Natural killer cell (primary cell): ENCODE measurements at regions not wholly inside any gene's neighbourhood (a gene's known extent, or its start where the extent isn't known, plus 50 kb on each side); places are given as distances from the start of the nearest gene placed in this dataset.

ENCODE experiments used
- ATAC-seq, 3 donors: fragments of 150-1000 bp in 2 of 3; fragments of 200-7000 bp in 1 of 3; cut with Tn5 transposase; 1 replicate in 1 of 3; 2 replicates in 2 of 3; pipeline ENCODE4 v1.10.0; 2021; ENCODE audit warnings: mild to moderate bottlenecking in 2 of 3, moderate library complexity in 2 of 3
- DNase-seq, 2 donors: peaks; one replicate each; pipeline versions ENCODE4 v3.0.0 to v3.0.0-alpha.2; 2013 to 2021; ENCODE audit warnings: mixed read lengths in 1 of 2
- H3K27ac ChIP-seq: one replicate; pipeline ENCODE4 v1.5.1; 2013; ENCODE audit warnings: mild to moderate bottlenecking, low read length
- H3K27me3 ChIP-seq: one replicate; pipeline ENCODE4 v1.6.1; 2013; ENCODE audit warnings: low read length; ENCODE audit not compliant: control insufficient read depth, insufficient read depth
- H3K36me3 ChIP-seq: one replicate; pipeline ENCODE4 v1.6.1; 2013; ENCODE audit warnings: low read length; ENCODE audit not compliant: control insufficient read depth, insufficient read depth
- H3K4me1 ChIP-seq: one replicate; pipeline ENCODE4 v1.6.1; 2013; ENCODE audit warnings: low read length; ENCODE audit not compliant: control insufficient read depth, insufficient read depth
- H3K4me3 ChIP-seq: one replicate; pipeline ENCODE4 v1.5.1; 2013; ENCODE audit warnings: low read length
- H3K9me3 ChIP-seq: one replicate; pipeline ENCODE4 v1.6.1; 2013; ENCODE audit warnings: low read length; ENCODE audit not compliant: control insufficient read depth, insufficient read depth
- H3K27ac Mint-ChIP-seq, 2 donors: one replicate each; pipeline ENCODE4 v1.8.0; 2022; ENCODE audit warnings: mild to moderate bottlenecking in 2 of 2, mixed read lengths in 2 of 2, moderate library complexity in 1 of 2
- H3K27me3 Mint-ChIP-seq, 2 donors: one replicate each; pipeline ENCODE4 v1.8.0; 2022; ENCODE audit warnings: low read depth in 2 of 2, mixed read lengths in 2 of 2
- H3K36me3 Mint-ChIP-seq: one replicate; pipeline ENCODE4 v1.8.0; 2022; ENCODE audit warnings: mixed read lengths
- H3K4me1 Mint-ChIP-seq, 2 donors: one replicate each; pipeline ENCODE4 v1.8.0; 2022; ENCODE audit warnings: mixed read lengths in 2 of 2
- H3K4me3 Mint-ChIP-seq: one replicate; pipeline ENCODE4 v1.8.0; 2022; ENCODE audit warnings: mild to moderate bottlenecking, moderate library complexity, mixed read lengths
- H3K9me3 Mint-ChIP-seq, 2 donors: one replicate each; pipeline ENCODE4 v1.8.0; 2022; ENCODE audit warnings: mixed read lengths in 2 of 2
- WGBS: methylation state at CpG from one replicate; pipeline ENCODE4 v1.1.7; 2013; ENCODE audit warnings: missing lambda C conversion rate; ENCODE audit not compliant: insufficient coverage; 5-methylcytosine and 5-hydroxymethylcytosine counted together
- intact Hi-C: fragments of 100-400 bp; cut with micrococcal nuclease; formaldehyde crosslinking; loops from one replicate; pipeline ENCODE4 v1.14.2; 2022
- TF ChIP-seq, protein P1 (sequence below): fragments of 200-600 bp; IDR thresholded peaks from one replicate; pipeline ENCODE4 v1.8.0; 2022; ENCODE audit warnings: antibody characterized with exemption

DNA sequence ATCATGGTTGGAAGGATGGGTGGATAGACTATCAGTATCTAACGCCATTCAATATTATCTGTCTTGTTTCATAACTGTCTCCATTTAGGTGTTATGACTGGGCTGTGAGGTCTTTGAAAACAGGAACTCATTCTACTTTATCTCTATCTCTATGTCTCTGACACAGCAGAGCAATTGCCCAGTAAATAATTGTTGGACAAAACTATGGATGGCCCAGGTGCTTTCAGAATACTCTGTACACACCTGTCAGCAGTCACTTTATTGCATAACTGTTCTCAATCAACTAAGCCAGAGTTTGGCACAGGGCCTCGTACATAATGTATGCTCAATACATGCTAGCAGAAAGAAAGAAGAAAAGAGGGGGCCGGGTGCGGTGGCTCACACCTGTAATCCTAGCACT is 210.3 kb downstream of the OPA1 start:
- Histone ChIP-seq H3K27me3 (no peaks in the 10 kb centered on the region), H3K4me1 (no peaks in the 10 kb centered on the region), H3K9me3 (no peaks in the 10 kb centered on the region), H3K27ac (no peak overlapping the region), H3K4me3 (no peak overlapping the region), H3K36me3 (no peaks in the 10 kb centered on the region)
- Mint-ChIP-seq H3K4me3 (no peak overlapping the region), H3K27ac (no peak overlapping the region), H3K9me3 (no peaks in the 10 kb centered on the region), H3K4me1 (no peaks in the 10 kb centered on the region), H3K27me3 (peaks cover 6 to 11% of the 10 kb centered on the region in 2 donors), H3K36me3 (no peaks in the 10 kb centered on the region)
- TF ChIP-seq, protein P1, sequence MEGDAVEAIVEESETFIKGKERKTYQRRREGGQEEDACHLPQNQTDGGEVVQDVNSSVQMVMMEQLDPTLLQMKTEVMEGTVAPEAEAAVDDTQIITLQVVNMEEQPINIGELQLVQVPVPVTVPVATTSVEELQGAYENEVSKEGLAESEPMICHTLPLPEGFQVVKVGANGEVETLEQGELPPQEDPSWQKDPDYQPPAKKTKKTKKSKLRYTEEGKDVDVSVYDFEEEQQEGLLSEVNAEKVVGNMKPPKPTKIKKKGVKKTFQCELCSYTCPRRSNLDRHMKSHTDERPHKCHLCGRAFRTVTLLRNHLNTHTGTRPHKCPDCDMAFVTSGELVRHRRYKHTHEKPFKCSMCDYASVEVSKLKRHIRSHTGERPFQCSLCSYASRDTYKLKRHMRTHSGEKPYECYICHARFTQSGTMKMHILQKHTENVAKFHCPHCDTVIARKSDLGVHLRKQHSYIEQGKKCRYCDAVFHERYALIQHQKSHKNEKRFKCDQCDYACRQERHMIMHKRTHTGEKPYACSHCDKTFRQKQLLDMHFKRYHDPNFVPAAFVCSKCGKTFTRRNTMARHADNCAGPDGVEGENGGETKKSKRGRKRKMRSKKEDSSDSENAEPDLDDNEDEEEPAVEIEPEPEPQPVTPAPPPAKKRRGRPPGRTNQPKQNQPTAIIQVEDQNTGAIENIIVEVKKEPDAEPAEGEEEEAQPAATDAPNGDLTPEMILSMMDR: no peak
- intact Hi-C loops: no loop called here
- ATAC-seq (no peak), DNase-seq (no peak)
- 82% methylated on average over 2 of the region's 4 CpGs for WGBS

DNA sequence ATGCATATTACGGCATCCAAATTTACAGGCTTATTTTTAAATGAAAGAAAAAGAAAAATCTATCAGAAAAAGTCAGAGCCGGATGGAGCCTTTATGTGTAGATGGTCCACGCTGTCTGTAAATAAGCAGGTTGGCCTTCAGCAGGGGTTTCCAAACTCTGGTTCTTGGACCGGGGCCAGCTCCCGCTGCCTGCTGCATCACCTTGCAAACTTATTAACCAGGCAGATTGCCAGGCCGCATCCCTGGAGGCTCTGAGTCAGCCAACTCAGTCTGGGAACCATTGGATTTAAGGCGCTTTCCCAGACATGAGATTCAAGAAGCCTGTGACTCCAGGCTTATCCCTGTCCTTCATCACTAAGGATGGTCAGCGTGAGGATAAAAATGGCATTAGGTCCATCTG is 212.4 kb downstream of the OPA1 start:
- H3K4me3 ChIP-seq: no peak overlapping the region
- H3K27me3 ChIP-seq: no peaks in the 10 kb centered on the region
- no peak for DNase-seq
- H3K36me3 Mint-ChIP-seq: no peaks in the 10 kb centered on the region
- no peaks in the 10 kb centered on the region for H3K9me3 ChIP-seq
- H3K4me1 Mint-ChIP-seq: no peaks in the 10 kb centered on the region
- WGBS: 94% methylated on average over 7 of the region's 8 CpGs
- no peak overlapping the region for H3K4me3 Mint-ChIP-seq
- H3K36me3 ChIP-seq: no peaks in the 10 kb centered on the region
- no peak overlapping the region for H3K27ac ChIP-seq
- ATAC-seq: no peak
- no peaks in the 10 kb centered on the region for H3K9me3 Mint-ChIP-seq
- H3K4me1 ChIP-seq: no peaks in the 10 kb centered on the region
- intact Hi-C loops: no loop called here
- peaks cover 11 to 18% of the 10 kb centered on the region in 2 donors for H3K27me3 Mint-ChIP-seq
- no peak overlapping the region for H3K27ac Mint-ChIP-seq
- TF ChIP-seq, protein P1: no peak

GRCh38 chr3:193808317-193808716 is 215.3 kb downstream of the OPA1 start:
- H3K4me3 Mint-ChIP-seq: no peak overlapping the region
- Histone ChIP-seq H3K9me3 (no peaks in the 10 kb centered on the region), H3K27ac (no peak overlapping the region), H3K4me3 (no peak overlapping the region), H3K27me3 (no peaks in the 10 kb centered on the region), H3K36me3 (no peaks in the 10 kb centered on the region), H3K4me1 (no peaks in the 10 kb centered on the region)
- WGBS: 94% methylated on average over 8 of the region's 8 CpGs
- DNase-seq: no peak
- no peaks in the 10 kb centered on the region for H3K9me3 Mint-ChIP-seq
- H3K36me3 Mint-ChIP-seq: no peaks in the 10 kb centered on the region
- H3K27me3 Mint-ChIP-seq: peaks cover 1 to 18% of the 10 kb centered on the region in 2 donors
- no peaks in the 10 kb centered on the region for H3K4me1 Mint-ChIP-seq
- TF ChIP-seq, protein P1: no peak
- ATAC-seq: no peak
- intact Hi-C loops: no loop called here
- H3K27ac Mint-ChIP-seq: no peak overlapping the region

DNA sequence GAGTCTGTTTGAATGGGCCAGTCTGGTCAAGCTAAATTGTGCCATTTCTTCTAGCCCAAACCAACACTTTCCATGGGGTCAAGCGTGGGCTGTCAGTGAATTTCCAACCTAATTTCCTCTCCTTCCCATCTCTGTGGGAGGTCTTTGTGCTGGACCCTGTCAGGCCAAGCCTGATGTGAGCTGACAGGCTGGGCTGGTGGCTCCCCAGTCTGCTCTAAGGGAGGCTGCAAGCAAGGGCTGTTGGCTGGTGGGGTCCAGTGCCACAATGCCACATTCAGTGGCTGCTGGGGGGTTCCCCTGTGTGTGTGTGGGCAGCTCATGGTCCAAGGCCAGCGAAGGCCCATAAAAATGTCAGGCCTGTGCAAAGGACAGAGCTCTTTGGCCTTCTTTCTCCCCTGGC is 216.1 kb downstream of the OPA1 start:
- Histone ChIP-seq H3K9me3 (no peaks in the 10 kb centered on the region), H3K4me3 (no peak overlapping the region), H3K36me3 (no peaks in the 10 kb centered on the region), H3K4me1 (no peaks in the 10 kb centered on the region), H3K27ac (no peak overlapping the region), H3K27me3 (no peaks in the 10 kb centered on the region)
- no peak for ATAC-seq
- Mint-ChIP-seq H3K9me3 (no peaks in the 10 kb centered on the region), H3K27me3 (peaks cover 0 to 18% of the 10 kb centered on the region in 2 donors), H3K27ac (no peak overlapping the region), H3K36me3 (no peaks in the 10 kb centered on the region), H3K4me3 (no peak overlapping the region), H3K4me1 (no peaks in the 10 kb centered on the region)
- TF ChIP-seq, protein P1: no peak
- intact Hi-C loops: no loop called here
- DNase-seq: no peak
- 83% methylated on average over 2 of the region's 2 CpGs for WGBS
